Ishikawa (cell line): ENCODE measurements at regions not wholly inside any gene's neighbourhood (a gene's known extent, or its start where the extent isn't known, plus 50 kb on each side); places are given as distances from the start of the nearest gene placed in this dataset.

Experiments
- CEBPB ChIP-seq: IDR thresholded peaks from 2 replicates; pipeline ENCODE4 v1.6.1; 2012
- CREB1 ChIP-seq: IDR thresholded peaks from 2 replicates; pipeline ENCODE4 v1.6.1; 2012; ENCODE audit warnings: low read depth
- EGR1 ChIP-seq: IDR thresholded peaks from 2 replicates; pipeline ENCODE4 v1.6.1; 2012
- EP300 ChIP-seq: IDR thresholded peaks from 2 replicates; pipeline ENCODE4 v1.6.1; 2012; ENCODE audit warnings: borderline replicate concordance
- REST ChIP-seq: IDR thresholded peaks from 2 replicates; pipeline ENCODE4 v1.6.1; 2012; ENCODE audit warnings: low read depth, mild to moderate bottlenecking
- TEAD4 ChIP-seq: IDR thresholded peaks from 2 replicates; pipeline ENCODE4 v1.6.1; 2012
- YY1 ChIP-seq: IDR thresholded peaks from 2 replicates; pipeline ENCODE4 v1.6.1; 2012; ENCODE audit warnings: low read depth
- TF ChIP-seq, protein P1 (sequence below): IDR thresholded peaks from 2 replicates; pipeline ENCODE4 v1.6.1; 2012

GRCh38 chr20:59390437-59390836, 90.0 kb downstream of the EDN3 start:
- TF ChIP-seq EP300 (no peak), REST (no peak), CEBPB (no peak), EGR1 (no peak), YY1 (no peak), CREB1 (no peak), TEAD4 (no peak)
- TF ChIP-seq, protein P1, sequence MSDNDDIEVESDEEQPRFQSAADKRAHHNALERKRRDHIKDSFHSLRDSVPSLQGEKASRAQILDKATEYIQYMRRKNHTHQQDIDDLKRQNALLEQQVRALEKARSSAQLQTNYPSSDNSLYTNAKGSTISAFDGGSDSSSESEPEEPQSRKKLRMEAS, result no peak
